Nephron progenitor cell (in vitro differentiated cells): ENCODE measurements at regions not wholly inside any gene's neighbourhood (a gene's known extent, or its start where the extent isn't known, plus 50 kb on each side); places are given as distances from the start of the nearest gene placed in this dataset.
"Not testable (repeated sequence)": the region's sequence is repeated elsewhere in the genome, so short reads cannot be mapped to it uniquely, and the experiment has no call there.

Experiments used
- DNase-seq: peaks from one replicate; pipeline ENCODE4 v3.0.0; 2021
- H3K27ac Mint-ChIP-seq: 2 replicates; pipeline ENCODE4 v1.8.0; 2021; ENCODE audit warnings: mild to moderate bottlenecking, moderate library complexity, mixed read lengths
- H3K27me3 Mint-ChIP-seq: 2 replicates; pipeline ENCODE4 v1.8.0; 2021; ENCODE audit warnings: mild to moderate bottlenecking, low read depth, mixed read lengths; ENCODE audit not compliant: poor library complexity
- H3K36me3 Mint-ChIP-seq: 2 replicates; pipeline ENCODE4 v1.8.0; 2021; ENCODE audit warnings: low read depth, mixed read lengths
- H3K4me1 Mint-ChIP-seq: 2 replicates; pipeline ENCODE4 v1.8.0; 2021; ENCODE audit warnings: mixed read lengths
- H3K4me3 Mint-ChIP-seq: 2 replicates; pipeline ENCODE4 v1.8.0; 2021; ENCODE audit warnings: mild to moderate bottlenecking, moderate library complexity, mixed read lengths
- H3K9me3 Mint-ChIP-seq: 2 replicates; pipeline ENCODE4 v1.8.0; 2021; ENCODE audit warnings: mild to moderate bottlenecking, moderate library complexity, mixed read lengths
- TF ChIP-seq, protein P1 (sequence below): fragments of 200-600 bp; sonication (generic); IDR thresholded peaks from 2 replicates; pipeline ENCODE4 v1.5.0; 2021; ENCODE audit warnings: antibody characterized with exemption

DNA sequence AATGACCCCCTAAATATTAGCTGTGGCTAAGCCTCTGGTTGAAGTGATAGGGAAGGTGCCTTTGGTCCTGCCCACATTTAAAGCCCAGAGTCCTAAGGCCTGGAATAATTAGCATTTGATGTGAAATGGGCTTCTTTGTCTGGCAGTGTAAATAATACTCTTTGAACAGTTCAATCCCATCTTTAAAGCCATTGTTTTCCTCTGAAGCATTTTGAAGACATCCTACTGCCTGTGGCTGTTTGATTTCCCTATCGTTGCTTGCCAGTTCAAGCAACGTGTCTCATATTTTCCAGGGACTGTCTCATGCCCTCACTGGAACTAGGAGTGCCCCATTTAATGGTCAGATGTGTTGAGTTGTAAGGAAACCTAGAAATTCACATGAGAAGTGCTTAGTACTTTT, 89.3 kb upstream of the BTN3A2 start:
- H3K36me3 Mint-ChIP-seq: no peaks in the 10 kb centered on the region
- TF ChIP-seq, protein P1, sequence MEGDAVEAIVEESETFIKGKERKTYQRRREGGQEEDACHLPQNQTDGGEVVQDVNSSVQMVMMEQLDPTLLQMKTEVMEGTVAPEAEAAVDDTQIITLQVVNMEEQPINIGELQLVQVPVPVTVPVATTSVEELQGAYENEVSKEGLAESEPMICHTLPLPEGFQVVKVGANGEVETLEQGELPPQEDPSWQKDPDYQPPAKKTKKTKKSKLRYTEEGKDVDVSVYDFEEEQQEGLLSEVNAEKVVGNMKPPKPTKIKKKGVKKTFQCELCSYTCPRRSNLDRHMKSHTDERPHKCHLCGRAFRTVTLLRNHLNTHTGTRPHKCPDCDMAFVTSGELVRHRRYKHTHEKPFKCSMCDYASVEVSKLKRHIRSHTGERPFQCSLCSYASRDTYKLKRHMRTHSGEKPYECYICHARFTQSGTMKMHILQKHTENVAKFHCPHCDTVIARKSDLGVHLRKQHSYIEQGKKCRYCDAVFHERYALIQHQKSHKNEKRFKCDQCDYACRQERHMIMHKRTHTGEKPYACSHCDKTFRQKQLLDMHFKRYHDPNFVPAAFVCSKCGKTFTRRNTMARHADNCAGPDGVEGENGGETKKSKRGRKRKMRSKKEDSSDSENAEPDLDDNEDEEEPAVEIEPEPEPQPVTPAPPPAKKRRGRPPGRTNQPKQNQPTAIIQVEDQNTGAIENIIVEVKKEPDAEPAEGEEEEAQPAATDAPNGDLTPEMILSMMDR: no peak
- H3K27ac Mint-ChIP-seq: peak overlapping the region; percentile 11
- H3K4me1 Mint-ChIP-seq: peaks cover 25% of the 10 kb centered on the region
- H3K4me3 Mint-ChIP-seq: no peak overlapping the region
- no peaks in the 10 kb centered on the region for H3K9me3 Mint-ChIP-seq
- no peak for DNase-seq
- no peaks in the 10 kb centered on the region for H3K27me3 Mint-ChIP-seq

DNA sequence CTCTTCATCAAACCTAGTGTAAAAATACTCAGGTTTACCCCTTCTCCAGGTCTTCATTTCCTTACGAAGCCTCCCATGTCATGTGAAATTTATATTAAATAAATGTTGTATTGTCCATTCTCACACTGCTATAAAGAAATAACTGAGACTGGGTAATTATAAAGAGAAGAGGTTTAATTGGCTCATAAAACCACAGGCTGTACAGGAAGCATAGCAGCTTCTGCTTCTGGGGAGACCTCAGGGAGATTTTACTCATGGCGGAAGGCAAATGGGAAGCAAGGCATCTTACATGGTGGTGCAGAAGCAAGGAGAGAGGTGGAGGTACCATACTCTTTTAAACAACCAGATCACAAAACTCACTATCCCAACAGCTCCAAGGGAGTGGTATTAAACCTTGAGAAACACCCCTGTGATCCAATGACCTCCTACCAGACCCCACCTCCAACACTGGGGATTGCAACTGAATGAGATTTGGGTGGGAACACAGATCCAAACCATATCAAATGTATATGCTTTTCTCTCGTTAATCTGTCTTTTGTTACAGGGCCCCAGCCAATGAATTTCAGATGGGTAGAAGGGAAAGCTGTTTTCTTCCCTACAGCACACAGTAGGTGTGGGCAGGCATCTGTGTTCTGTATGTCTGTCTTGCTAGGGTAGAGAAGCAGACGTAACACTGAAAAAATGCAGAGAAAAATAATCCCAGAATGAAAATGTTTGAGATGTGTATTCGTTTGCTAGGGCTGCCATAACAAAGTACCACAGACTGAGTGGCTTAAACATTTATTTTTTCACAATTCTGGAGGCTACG, 88.0 kb upstream of the BTN3A2 start:
- Mint-ChIP-seq H3K36me3 (no peaks in the 10 kb centered on the region), H3K27me3 (no peaks in the 10 kb centered on the region), H3K27ac (no peak overlapping the region), H3K4me3 (no peak overlapping the region), H3K4me1 (peaks cover 32% of the 10 kb centered on the region), H3K9me3 (no peaks in the 10 kb centered on the region)
- no peak for DNase-seq
- TF ChIP-seq, protein P1: no peak

DNA sequence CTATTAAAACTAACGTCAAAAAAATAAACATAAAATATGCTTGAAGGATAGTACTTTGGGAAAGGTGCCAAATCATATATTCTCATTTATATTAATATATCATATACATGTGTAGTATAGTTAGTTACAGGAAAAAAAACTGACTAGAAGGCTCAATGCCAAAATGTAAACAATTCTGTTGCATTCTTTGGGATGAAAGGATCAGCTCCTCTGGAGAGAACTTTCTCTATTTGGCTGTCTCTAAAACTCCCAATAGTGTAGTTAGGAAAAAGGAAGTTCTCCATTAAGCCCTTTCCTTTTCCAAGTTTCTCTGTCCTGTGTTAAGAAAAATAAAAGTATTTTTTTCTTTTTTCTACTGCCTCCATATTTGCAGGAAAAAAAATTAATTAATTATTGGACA, 86.5 kb upstream of the BTN3A2 start:
- Mint-ChIP-seq H3K36me3 (no peaks in the 10 kb centered on the region), H3K27me3 (no peaks in the 10 kb centered on the region), H3K27ac (no peak overlapping the region), H3K9me3 (no peaks in the 10 kb centered on the region), H3K4me3 (no peak overlapping the region), H3K4me1 (peaks cover 46% of the 10 kb centered on the region)
- TF ChIP-seq, protein P1: no peak
- DNase-seq: no peak

DNA sequence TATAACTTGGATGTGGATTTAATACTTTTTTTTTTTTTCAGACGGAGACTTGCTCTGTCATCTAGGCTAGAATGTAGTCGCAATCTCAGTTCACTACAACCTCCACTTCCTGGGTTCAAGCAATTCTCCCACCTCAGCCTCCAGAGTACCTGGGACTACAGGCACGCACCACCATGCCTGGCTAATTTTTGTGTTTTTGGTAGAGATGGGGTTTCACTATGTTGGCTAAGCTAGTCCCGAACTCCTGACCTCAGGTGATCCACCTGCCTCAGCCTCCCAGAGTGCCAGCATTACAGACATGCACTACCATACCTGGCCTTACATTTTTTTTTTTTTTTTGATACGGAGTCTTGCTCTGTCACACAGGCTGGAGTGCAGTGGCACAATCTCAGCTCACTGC, 85.6 kb upstream of the BTN3A2 start:
- not testable (repeated sequence) for H3K27me3 Mint-ChIP-seq, H3K36me3 Mint-ChIP-seq, H3K4me3 Mint-ChIP-seq, H3K9me3 Mint-ChIP-seq, DNase-seq, H3K27ac Mint-ChIP-seq
- H3K4me1 Mint-ChIP-seq: peaks cover 47% of the 10 kb centered on the region

DNA sequence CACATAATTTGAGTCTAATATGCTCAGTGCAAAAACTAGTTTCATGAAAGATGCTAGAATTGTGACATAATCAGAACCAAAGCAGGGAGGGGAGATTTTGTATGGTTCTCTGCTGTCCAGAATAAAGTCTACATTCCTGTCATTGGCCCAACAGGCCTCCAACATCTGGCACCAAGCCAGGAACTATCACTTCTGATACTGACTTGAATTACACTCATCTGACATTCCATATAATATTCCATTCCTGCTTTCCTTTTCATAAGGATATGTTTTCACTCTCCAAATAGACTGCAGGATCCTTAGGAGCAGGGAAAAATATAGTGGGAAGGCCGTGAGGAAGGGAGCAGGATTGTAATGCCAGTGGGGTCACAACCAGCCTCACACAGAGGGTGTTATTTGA, 84.6 kb upstream of the BTN3A2 start:
- no peak overlapping the region for H3K4me3 Mint-ChIP-seq

DNA sequence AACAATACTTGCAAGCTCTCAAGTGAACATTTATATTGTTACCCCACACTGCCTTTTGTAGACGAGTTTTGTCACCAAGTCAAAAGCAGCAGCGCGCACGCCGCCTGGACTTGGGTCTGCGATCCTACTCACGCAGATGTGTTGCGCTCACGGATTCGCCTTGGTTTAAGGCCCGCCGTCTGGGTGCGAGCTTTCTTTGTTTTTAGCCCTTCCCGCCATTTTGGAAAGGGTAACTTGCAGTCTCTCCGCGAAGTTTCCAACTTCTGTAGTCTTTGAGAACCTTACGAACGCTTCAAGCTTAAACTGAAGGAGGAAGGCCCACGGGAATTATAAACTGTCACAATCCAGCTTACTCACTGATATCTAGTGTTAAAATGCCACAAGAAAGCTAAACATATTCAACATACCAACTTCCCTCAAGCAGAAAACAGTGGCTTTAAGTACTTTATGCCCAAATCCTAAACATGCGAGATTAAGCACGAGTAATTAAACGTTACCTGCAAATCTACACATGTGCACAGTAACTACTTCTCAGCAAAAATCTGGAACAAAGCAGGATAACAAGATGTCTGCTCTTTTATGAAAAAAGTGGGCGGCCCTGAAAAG, 80.4 kb upstream of the BTN3A2 start:
- peaks cover 22% of the 10 kb centered on the region for H3K9me3 Mint-ChIP-seq
- H3K4me3 Mint-ChIP-seq: peak overlapping the region; percentile 92
- H3K36me3 Mint-ChIP-seq: no peaks in the 10 kb centered on the region
- TF ChIP-seq, protein P1: no peak
- H3K4me1 Mint-ChIP-seq: peaks cover 34% of the 10 kb centered on the region
- peak; percentile 50 for DNase-seq
- H3K27ac Mint-ChIP-seq: peak overlapping the region; percentile 98
- H3K27me3 Mint-ChIP-seq: peaks cover 4% of the 10 kb centered on the region

More for the DNA sequence above, 84.6 kb upstream of the BTN3A2 start:
- Mint-ChIP-seq H3K27me3 (no peaks in the 10 kb centered on the region), H3K9me3 (no peaks in the 10 kb centered on the region), H3K36me3 (no peaks in the 10 kb centered on the region), H3K27ac (peak overlapping the region; percentile 61), H3K4me1 (peaks cover 50% of the 10 kb centered on the region)
- TF ChIP-seq, protein P1: no peak
- no peak for DNase-seq
